SK-N-SH treated with all-trans-retinoic acid at 6 μM for 48 hours (cell line): ENCODE measurements at regions not wholly inside any gene's neighbourhood (a gene's known extent, or its start where the extent isn't known, plus 50 kb on each side); places are given as distances from the start of the nearest gene placed in this dataset.
"Not testable (repeated sequence)": the region's sequence is repeated elsewhere in the genome, so short reads cannot be mapped to it uniquely, and the experiment has no call there.

Experiments
- ATAC-seq: fragments of 200-7000 bp; cut with Tn5 transposase; 3 replicates; pipeline ENCODE4 v1.9.1; 2020; ENCODE audit warnings: mild to moderate bottlenecking, moderate library complexity
- ARNTL ChIP-seq: fragments of 450-650 bp; formaldehyde crosslinking; IDR thresholded peaks from 2 replicates; pipeline ENCODE4 v1.5.0; 2020; ENCODE audit warnings: low read depth, mild to moderate bottlenecking, moderate library complexity, borderline replicate concordance
- BACH2 ChIP-seq: fragments of 250-450 bp; sonication (Bioruptor Pico); IDR thresholded peaks from 2 replicates; pipeline ENCODE4 v1.9.0; 2021; ENCODE audit warnings: mild to moderate bottlenecking, borderline replicate concordance
- CREB5 ChIP-seq: fragments of 250-450 bp; sonication (Bioruptor Pico); IDR thresholded peaks from 2 replicates; pipeline ENCODE4 v1.5.1; 2020; ENCODE audit warnings: low read depth, mild to moderate bottlenecking, moderate library complexity
- CSDC2 ChIP-seq: fragments of 250-450 bp; sonication (Bioruptor Pico); IDR thresholded peaks from 2 replicates; pipeline ENCODE4 v1.5.0; 2020; ENCODE audit warnings: mild to moderate bottlenecking, moderate library complexity
- CSRNP3 ChIP-seq: fragments of 250-450 bp; sonication (Bioruptor Pico); IDR thresholded peaks from 2 replicates; pipeline ENCODE4 v1.5.1; 2021; ENCODE audit warnings: mild to moderate bottlenecking, moderate library complexity
- ESRRG ChIP-seq: fragments of 250-450 bp; sonication (Bioruptor Pico); IDR thresholded peaks from 2 replicates; pipeline ENCODE4 v1.6.1; 2021; ENCODE audit warnings: mild to moderate bottlenecking
- GLIS3 ChIP-seq: fragments of 250-450 bp; sonication (Bioruptor Pico); IDR thresholded peaks from 2 replicates; pipeline ENCODE4 v1.5.0; 2020; ENCODE audit warnings: mild to moderate bottlenecking, moderate library complexity
- ISL1 ChIP-seq: fragments of 250-450 bp; sonication (Bioruptor Pico); IDR thresholded peaks from 2 replicates; pipeline ENCODE4 v2.1.2; 2022; ENCODE audit warnings: mild to moderate bottlenecking, moderate library complexity
- OSR1 ChIP-seq: fragments of 250-450 bp; sonication (Bioruptor Pico); IDR thresholded peaks from 2 replicates; pipeline ENCODE4 v1.8.0; 2022; ENCODE audit warnings: moderate library complexity, mild to moderate bottlenecking, inconsistent platforms
- PATZ1 ChIP-seq: fragments of 250-450 bp; sonication (Bioruptor Pico); IDR thresholded peaks from 2 replicates; pipeline ENCODE4 v1.8.0; 2020; ENCODE audit warnings: mild to moderate bottlenecking, moderate library complexity, borderline replicate concordance
- POU6F1 ChIP-seq: fragments of 250-450 bp; sonication (Bioruptor Pico); IDR thresholded peaks from 2 replicates; pipeline ENCODE4 v1.8.0; 2021; ENCODE audit warnings: low read depth, mild to moderate bottlenecking, moderate library complexity, borderline replicate concordance
- PPARA ChIP-seq: fragments of 250-450 bp; sonication (Bioruptor Pico); IDR thresholded peaks from 2 replicates; pipeline ENCODE4 v1.5.0; 2020; ENCODE audit warnings: mild to moderate bottlenecking, borderline replicate concordance
- RARB ChIP-seq: fragments of 250-450 bp; sonication (Bioruptor Pico); IDR thresholded peaks from 2 replicates; pipeline ENCODE4 v1.8.0; 2021; ENCODE audit warnings: mild to moderate bottlenecking, moderate library complexity
- SNAI2 ChIP-seq: fragments of 250-450 bp; sonication (Bioruptor Pico); IDR thresholded peaks from 2 replicates; pipeline ENCODE4 v1.5.0; 2020; ENCODE audit warnings: mild to moderate bottlenecking, moderate library complexity
- TCF4 ChIP-seq: fragments of 250-450 bp; sonication (Bioruptor Pico); IDR thresholded peaks from 2 replicates; pipeline ENCODE4 v1.8.0; 2021; ENCODE audit warnings: mild to moderate bottlenecking, moderate library complexity, borderline replicate concordance
- TOX ChIP-seq: fragments of 250-450 bp; sonication (Bioruptor Pico); IDR thresholded peaks from 2 replicates; pipeline ENCODE4 v1.8.0; 2021; ENCODE audit warnings: mild to moderate bottlenecking, moderate library complexity, borderline replicate concordance
- TSHZ2 ChIP-seq: fragments of 250-450 bp; sonication (Bioruptor Pico); IDR thresholded peaks from 2 replicates; pipeline ENCODE4 v1.5.0; 2020; ENCODE audit warnings: mild to moderate bottlenecking, moderate library complexity
- ZC3H10 ChIP-seq: fragments of 250-450 bp; sonication (Bioruptor Pico); IDR thresholded peaks from 2 replicates; pipeline ENCODE4 v1.5.1; 2021; ENCODE audit warnings: mild to moderate bottlenecking, moderate library complexity
- ZFP3 ChIP-seq: fragments of 250-450 bp; sonication (Bioruptor Pico); IDR thresholded peaks from 2 replicates; pipeline ENCODE4 v1.5.0; 2020; ENCODE audit warnings: mild to moderate bottlenecking, moderate library complexity
- ZFP30 ChIP-seq: fragments of 450-650 bp; formaldehyde crosslinking; IDR thresholded peaks from 2 replicates; pipeline ENCODE4 v1.5.0; 2022; ENCODE audit warnings: mild to moderate bottlenecking, moderate library complexity
- ZNF565 ChIP-seq: fragments of 450-650 bp; formaldehyde crosslinking; conservative IDR thresholded peaks from 2 replicates; pipeline ENCODE4 v1.5.0; 2020; ENCODE audit warnings: low read depth, mild to moderate bottlenecking, moderate library complexity
- ZNF70 ChIP-seq: fragments of 450-650 bp; formaldehyde crosslinking; IDR thresholded peaks from 2 replicates; pipeline ENCODE4 v1.5.0; 2020; ENCODE audit warnings: mild to moderate bottlenecking, moderate library complexity
- ZNF8 ChIP-seq: fragments of 450-650 bp; formaldehyde crosslinking; IDR thresholded peaks from 2 replicates; pipeline ENCODE4 v1.5.0; 2020; ENCODE audit warnings: mild to moderate bottlenecking, moderate library complexity

GRCh38 chr1:96901783-96902363 lies 180.3 kb downstream of the PTBP2 start:
- no peak for ATAC-seq
- TF ChIP-seq TOX (no peak), CSRNP3 (CRISPR knock-in tag) (no peak), OSR1 (CRISPR knock-in tag) (no peak), ZC3H10 (no peak), SNAI2 (CRISPR knock-in tag) (no peak), ZNF565 (CRISPR knock-in tag) (no peak), ZFP30 (no peak), CSDC2 (CRISPR knock-in tag) (no peak)

- no peak for ATAC-seq
- TF ChIP-seq ZFP30 (no peak), TCF4 (CRISPR knock-in tag) (no peak), CSDC2 (CRISPR knock-in tag) (no peak), ZFP3 (CRISPR knock-in tag) (no peak), ISL1 (CRISPR knock-in tag) (no peak), ARNTL (CRISPR knock-in tag) (no peak), CREB5 (CRISPR knock-in tag) (no peak), ZC3H10 (no peak), ZNF70 (CRISPR knock-in tag) (no peak), PATZ1 (CRISPR knock-in tag) (no peak), OSR1 (CRISPR knock-in tag) (no peak), TSHZ2 (no peak), PPARA (CRISPR knock-in tag) (no peak), ZNF8 (CRISPR knock-in tag) (no peak), GLIS3 (CRISPR knock-in tag) (no peak), BACH2 (no peak)
Measured at GRCh38 chr1:96912248-96912647, 190.7 kb downstream of the PTBP2 start.

GRCh38 chr1:96915701-96916100 lies 194.1 kb downstream of the PTBP2 start:
- ATAC-seq = not testable (repeated sequence)

GRCh38 chr1:96918406-96918805 lies 196.8 kb downstream of the PTBP2 start:
- TF ChIP-seq PATZ1 (CRISPR knock-in tag) (no peak), GLIS3 (CRISPR knock-in tag) (no peak), OSR1 (CRISPR knock-in tag) (no peak), CSDC2 (CRISPR knock-in tag) (no peak), SNAI2 (CRISPR knock-in tag) (no peak), CSRNP3 (CRISPR knock-in tag) (no peak), TCF4 (CRISPR knock-in tag) (no peak), RARB (CRISPR knock-in tag) (no peak), ZNF70 (CRISPR knock-in tag) (no peak), ESRRG (no peak), ARNTL (CRISPR knock-in tag) (no peak), POU6F1 (no peak)
- ATAC-seq = no peak
